Dendritic cell treated with granulocyte-macrophage colony-stimulating factor and Interleukin-4, amounts not matched to agents 40 ng/mL and 50 ng/mL, for 4 days (primary cell): ENCODE measurements at regions not wholly inside any gene's neighbourhood (a gene's known extent, or its start where the extent isn't known, plus 50 kb on each side); places are given as distances from the start of the nearest gene placed in this dataset.
"Not testable (repeated sequence)": the region's sequence is repeated elsewhere in the genome, so short reads cannot be mapped to it uniquely, and the experiment has no call there.

ENCODE experiments used
- H3K27ac Mint-ChIP-seq: one replicate; pipeline ENCODE4 v1.8.0; 2022; ENCODE audit warnings: mild to moderate bottlenecking, mixed read lengths
- H3K27me3 Mint-ChIP-seq: one replicate; pipeline ENCODE4 v1.8.0; 2022; ENCODE audit warnings: mild to moderate bottlenecking, mixed read lengths
- H3K36me3 Mint-ChIP-seq: one replicate; pipeline ENCODE4 v1.8.0; 2022; ENCODE audit warnings: low read depth, mixed read lengths
- H3K4me1 Mint-ChIP-seq: one replicate; pipeline ENCODE4 v1.8.0; 2022; ENCODE audit warnings: low read depth, mixed read lengths
- H3K4me3 Mint-ChIP-seq: one replicate; pipeline ENCODE4 v1.8.0; 2022; ENCODE audit warnings: mild to moderate bottlenecking, moderate library complexity, mixed read lengths
- H3K9me3 Mint-ChIP-seq: one replicate; pipeline ENCODE4 v1.8.0; 2022; ENCODE audit warnings: mixed read lengths
- intact Hi-C: fragments of 100-400 bp; cut with micrococcal nuclease; formaldehyde crosslinking; loops from one replicate; pipeline ENCODE4 v1.15.0; 2022

GRCh38 chr13:60267498-60268202, 103.9 kb upstream of the DIAPH3 start:
- Mint-ChIP-seq H3K4me1 (peaks cover 7% of the 10 kb centered on the region), H3K4me3 (no peak overlapping the region), H3K9me3 (no peaks in the 10 kb centered on the region), H3K27ac (no peak overlapping the region), H3K36me3 (no peaks in the 10 kb centered on the region), H3K27me3 (no peaks in the 10 kb centered on the region)
- intact Hi-C loops = no loop called here

- Mint-ChIP-seq H3K27me3 (no peaks in the 10 kb centered on the region), H3K36me3 (no peaks in the 10 kb centered on the region), H3K27ac (no peak overlapping the region), H3K9me3 (no peaks in the 10 kb centered on the region), H3K4me1 (peaks cover 7% of the 10 kb centered on the region), H3K4me3 (no peak overlapping the region)
- intact Hi-C loops = no loop called here
Measured at GRCh38 chr13:60268203-60268555, 104.5 kb upstream of the DIAPH3 start.

- H3K9me3 Mint-ChIP-seq = peaks cover 11% of the 10 kb centered on the region
- no peaks in the 10 kb centered on the region for H3K36me3 Mint-ChIP-seq
- H3K27ac Mint-ChIP-seq = no peak overlapping the region
- H3K27me3 Mint-ChIP-seq = no peaks in the 10 kb centered on the region
- peaks cover 12% of the 10 kb centered on the region for H3K4me1 Mint-ChIP-seq
- no peak overlapping the region for H3K4me3 Mint-ChIP-seq
- intact Hi-C loops = no loop called here
Measured at GRCh38 chr13:60273971-60274527, 110.3 kb upstream of the DIAPH3 start.

- Mint-ChIP-seq H3K27me3 (no peaks in the 10 kb centered on the region), H3K4me1 (peaks cover 12% of the 10 kb centered on the region), H3K27ac (no peak overlapping the region), H3K9me3 (peaks cover 11% of the 10 kb centered on the region), H3K36me3 (no peaks in the 10 kb centered on the region), H3K4me3 (no peak overlapping the region)
- intact Hi-C loops = no loop called here
Measured at GRCh38 chr13:60274655-60275054, 110.9 kb upstream of the DIAPH3 start.

GRCh38 chr13:60275208-60275607, 111.5 kb upstream of the DIAPH3 start:
- no peaks in the 10 kb centered on the region for H3K27me3 Mint-ChIP-seq
- intact Hi-C loops = no loop called here
- no peak overlapping the region for H3K27ac Mint-ChIP-seq
- peaks cover 11% of the 10 kb centered on the region for H3K9me3 Mint-ChIP-seq
- H3K4me3 Mint-ChIP-seq = no peak overlapping the region
- H3K4me1 Mint-ChIP-seq = peaks cover 12% of the 10 kb centered on the region
- H3K36me3 Mint-ChIP-seq = no peaks in the 10 kb centered on the region

GRCh38 chr13:60280524-60280923, 116.5 kb upstream of the TDRD3 start:
- intact Hi-C loops, H3K36me3 Mint-ChIP-seq, H3K27me3 Mint-ChIP-seq, H3K27ac Mint-ChIP-seq, H3K9me3 Mint-ChIP-seq, H3K4me1 Mint-ChIP-seq, H3K4me3 Mint-ChIP-seq: not testable (repeated sequence)

GRCh38 chr13:60282186-60282585, 114.8 kb upstream of the TDRD3 start:
- Mint-ChIP-seq H3K27me3 (peaks cover 4% of the 10 kb centered on the region), H3K36me3 (no peaks in the 10 kb centered on the region), H3K4me3 (no peak overlapping the region), H3K9me3 (no peaks in the 10 kb centered on the region), H3K4me1 (no peaks in the 10 kb centered on the region), H3K27ac (no peak overlapping the region)
- intact Hi-C loops = no loop called here

GRCh38 chr13:60282708-60283107, 114.3 kb upstream of the TDRD3 start:
- Mint-ChIP-seq H3K4me3 (no peak overlapping the region), H3K9me3 (no peaks in the 10 kb centered on the region), H3K27ac (no peak overlapping the region), H3K36me3 (no peaks in the 10 kb centered on the region), H3K4me1 (no peaks in the 10 kb centered on the region), H3K27me3 (peaks cover 4% of the 10 kb centered on the region)
- intact Hi-C loops = no loop called here

GRCh38 chr13:60286707-60287106, 110.3 kb upstream of the TDRD3 start:
- intact Hi-C loops = no loop called here

GRCh38 chr13:60288569-60288968, 108.5 kb upstream of the TDRD3 start:
- H3K4me1 Mint-ChIP-seq = no peaks in the 10 kb centered on the region
- no peak overlapping the region for H3K4me3 Mint-ChIP-seq
- H3K36me3 Mint-ChIP-seq = no peaks in the 10 kb centered on the region
- no peaks in the 10 kb centered on the region for H3K9me3 Mint-ChIP-seq
- H3K27ac Mint-ChIP-seq = no peak overlapping the region
- intact Hi-C loops = no loop called here
- H3K27me3 Mint-ChIP-seq = peaks cover 1% of the 10 kb centered on the region

More at GRCh38 chr13:60286707-60287106, 110.3 kb upstream of the TDRD3 start:
- Mint-ChIP-seq H3K27ac (no peak overlapping the region), H3K9me3 (no peaks in the 10 kb centered on the region), H3K4me1 (no peaks in the 10 kb centered on the region), H3K4me3 (no peak overlapping the region), H3K36me3 (no peaks in the 10 kb centered on the region), H3K27me3 (peaks cover 4% of the 10 kb centered on the region)

GRCh38 chr13:60303166-60303565, 93.9 kb upstream of the TDRD3 start:
- no peaks in the 10 kb centered on the region for H3K27me3 Mint-ChIP-seq
- H3K36me3 Mint-ChIP-seq = no peaks in the 10 kb centered on the region
- H3K27ac Mint-ChIP-seq = no peak overlapping the region
- H3K4me1 Mint-ChIP-seq = no peaks in the 10 kb centered on the region
- H3K4me3 Mint-ChIP-seq = no peak overlapping the region
- no peaks in the 10 kb centered on the region for H3K9me3 Mint-ChIP-seq
- intact Hi-C loops = no loop called here

- Mint-ChIP-seq H3K4me3 (no peak overlapping the region), H3K4me1 (no peaks in the 10 kb centered on the region)
Measured at GRCh38 chr13:60311527-60311926, 85.5 kb upstream of the TDRD3 start.

GRCh38 chr13:60312851-60313505, 84.0 kb upstream of the TDRD3 start:
- H3K27ac Mint-ChIP-seq = no peak overlapping the region
- no peaks in the 10 kb centered on the region for H3K9me3 Mint-ChIP-seq

More at GRCh38 chr13:60311527-60311926, 85.5 kb upstream of the TDRD3 start:
- no peaks in the 10 kb centered on the region for H3K27me3 Mint-ChIP-seq
- intact Hi-C loops = no loop called here
- H3K36me3 Mint-ChIP-seq = no peaks in the 10 kb centered on the region
- H3K9me3 Mint-ChIP-seq = no peaks in the 10 kb centered on the region
- H3K27ac Mint-ChIP-seq = no peak overlapping the region

GRCh38 chr13:60318186-60318585, 78.8 kb upstream of the TDRD3 start:
- Mint-ChIP-seq H3K4me3 (no peak overlapping the region), H3K27me3 (peaks cover 6% of the 10 kb centered on the region), H3K27ac (no peak overlapping the region)

More at GRCh38 chr13:60312851-60313505, 84.0 kb upstream of the TDRD3 start:
- intact Hi-C loops = no loop called here
- Mint-ChIP-seq H3K4me3 (no peak overlapping the region), H3K4me1 (no peaks in the 10 kb centered on the region), H3K27me3 (peaks cover 3% of the 10 kb centered on the region), H3K36me3 (no peaks in the 10 kb centered on the region)

More at GRCh38 chr13:60318186-60318585, 78.8 kb upstream of the TDRD3 start:
- no peaks in the 10 kb centered on the region for H3K4me1 Mint-ChIP-seq
- no peaks in the 10 kb centered on the region for H3K9me3 Mint-ChIP-seq
- intact Hi-C loops = no loop called here
- no peaks in the 10 kb centered on the region for H3K36me3 Mint-ChIP-seq
